H1 (cell line): ENCODE measurements at regions not wholly inside any gene's neighbourhood (a gene's known extent, or its start where the extent isn't known, plus 50 kb on each side); places are given as distances from the start of the nearest gene placed in this dataset.

Experiments
- CTBP2 ChIP-seq: IDR thresholded peaks from 2 replicates; pipeline ENCODE4 v1.7.0; 2011; ENCODE audit warnings: borderline replicate concordance, mild to moderate bottlenecking, moderate library complexity, mixed read lengths, low read length; ENCODE audit not compliant: insufficient read depth, insufficient read length
- JUN ChIP-seq: IDR thresholded peaks from 2 replicates; pipeline ENCODE4 v1.6.1; 2011; ENCODE audit warnings: low read depth, mild to moderate bottlenecking, improper control_type of control experiment, low read length
- RNF2 ChIP-seq: fragments of 200-900, 300-1000 bp; sonication (generic); IDR thresholded peaks from 2 replicates; pipeline ENCODE4 v1.7.1; 2016; ENCODE audit warnings: borderline replicate concordance, low read depth, mild to moderate bottlenecking, antibody characterized with exemption, low read length; ENCODE audit not compliant: poor library complexity, severe bottlenecking; ENCODE audit errors: missing control alignments
- SP1 ChIP-seq: IDR thresholded peaks from 2 replicates; pipeline ENCODE4 v1.6.1; 2011; ENCODE audit warnings: low read depth, low read length
- SP2 ChIP-seq: IDR thresholded peaks from 2 replicates; pipeline ENCODE4 v1.6.1; 2012; ENCODE audit warnings: mild to moderate bottlenecking, low read length, inconsistent platforms

DNA sequence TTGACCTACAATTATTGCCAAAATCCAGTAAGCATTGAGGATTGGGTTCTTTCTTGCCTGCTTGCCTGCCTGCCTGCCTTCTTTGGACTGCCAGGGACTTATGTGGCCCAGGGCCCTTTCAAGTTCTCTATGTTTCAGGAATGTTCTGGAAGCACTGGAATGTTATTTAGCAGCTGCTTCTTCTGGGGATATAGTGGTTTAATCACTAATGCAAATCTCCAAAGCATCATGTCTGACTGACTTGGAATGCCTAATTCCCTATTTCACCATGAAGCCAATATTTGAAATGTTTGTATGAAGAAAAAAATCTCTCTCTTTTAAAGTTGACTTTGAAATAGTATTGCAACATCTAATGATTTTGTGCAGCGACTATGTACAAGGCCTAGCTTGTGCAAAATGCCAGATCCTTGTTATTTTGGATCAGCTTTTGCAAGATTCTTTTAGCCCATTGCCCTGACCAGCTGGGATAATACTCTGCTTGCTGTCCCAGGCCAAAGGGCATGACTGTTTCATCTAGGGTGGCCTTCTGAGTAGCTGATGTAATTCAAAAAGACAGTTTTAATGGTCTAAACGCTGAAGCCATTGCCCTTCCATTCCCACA, 204.6 kb downstream of the RND3 start (continued):
- no peak for TF ChIP-seq JUN
- TF ChIP-seq SP2 = no peak
- TF ChIP-seq RNF2 = no peak
- no peak for TF ChIP-seq SP1
- TF ChIP-seq CTBP2 = no peak
